Stimulated activated CD4-positive, alpha-beta T cell treated with anti-CD3 and anti-CD28 coated beads, Interleukin-1b, Interleukin-23, amount 100 ng/mL, for 24 hours (primary cell): ENCODE measurements at regions not wholly inside any gene's neighbourhood (a gene's known extent, or its start where the extent isn't known, plus 50 kb on each side); places are given as distances from the start of the nearest gene placed in this dataset.

Experiments used
- DNase-seq, 4 experiments: peaks; one replicate each; pipeline ENCODE4 v3.0.0-alpha.2; 2020; ENCODE audit warnings: low read depth in 4 of 4, low spot score in 1 of 4

DNA sequence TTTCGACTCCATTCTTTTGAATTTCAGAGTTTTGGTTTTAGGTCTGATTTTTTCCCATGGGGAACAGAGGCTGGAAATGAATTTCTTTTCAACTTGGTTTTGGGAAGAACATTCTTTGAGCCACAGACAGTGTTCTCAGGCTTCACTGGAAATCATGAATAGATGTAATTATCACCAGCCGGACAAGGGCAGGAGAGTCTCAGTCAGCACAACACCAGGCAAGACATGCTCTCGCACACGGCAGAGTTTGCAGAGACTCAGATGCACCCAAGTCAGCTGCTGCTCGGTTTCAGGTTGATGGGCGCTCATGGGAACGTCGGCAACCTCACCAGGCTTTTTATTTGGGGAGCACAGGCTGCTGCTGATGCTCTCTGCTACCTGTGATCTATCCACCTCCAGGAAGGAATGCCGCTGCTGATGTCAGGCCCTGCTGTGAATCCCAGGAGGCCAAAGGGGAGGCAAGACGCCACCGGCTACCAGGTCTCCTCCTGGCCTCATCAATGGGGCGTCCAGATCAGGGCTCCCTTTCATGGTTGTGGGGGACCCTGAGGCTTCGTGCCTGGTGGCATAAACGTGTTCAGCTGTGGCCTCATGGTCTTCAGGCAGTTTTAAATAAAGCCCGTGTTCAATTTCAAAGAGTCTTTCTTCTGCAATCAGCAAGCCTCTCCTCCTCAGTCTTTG lies 332.3 kb upstream of the IRX4 start:
- DNase-seq, result no peak

DNA sequence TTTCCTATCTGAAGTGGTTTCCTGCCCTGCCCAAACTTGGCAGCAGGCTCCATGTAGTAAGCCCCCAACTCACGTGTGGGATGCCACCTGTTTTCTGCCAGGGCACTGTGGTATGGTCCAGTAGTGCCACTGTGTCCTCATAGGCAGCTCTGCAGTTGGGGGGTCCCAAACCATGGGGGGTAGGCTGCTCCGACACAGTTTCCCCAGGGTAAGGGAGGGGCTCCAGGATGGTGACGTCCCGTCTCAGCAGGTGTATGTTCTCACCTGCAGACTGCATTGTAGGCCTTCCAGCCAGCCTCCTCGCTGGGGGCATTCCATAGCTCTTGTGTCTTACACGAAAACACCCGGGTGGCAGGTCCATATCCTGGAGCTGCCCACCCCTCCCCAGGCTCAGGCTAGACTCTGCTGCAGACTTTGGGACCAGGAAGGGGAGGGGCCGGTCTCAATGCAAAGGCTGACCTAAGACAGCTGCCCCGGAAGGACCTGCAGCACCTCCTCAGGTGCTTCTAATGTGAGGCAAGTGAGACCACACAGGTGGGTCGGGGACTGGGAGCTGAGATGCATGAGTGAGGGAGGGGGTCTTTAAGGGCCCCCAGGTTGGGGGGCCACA lies 330.5 kb upstream of the IRX4 start:
- no peak for DNase-seq

DNA sequence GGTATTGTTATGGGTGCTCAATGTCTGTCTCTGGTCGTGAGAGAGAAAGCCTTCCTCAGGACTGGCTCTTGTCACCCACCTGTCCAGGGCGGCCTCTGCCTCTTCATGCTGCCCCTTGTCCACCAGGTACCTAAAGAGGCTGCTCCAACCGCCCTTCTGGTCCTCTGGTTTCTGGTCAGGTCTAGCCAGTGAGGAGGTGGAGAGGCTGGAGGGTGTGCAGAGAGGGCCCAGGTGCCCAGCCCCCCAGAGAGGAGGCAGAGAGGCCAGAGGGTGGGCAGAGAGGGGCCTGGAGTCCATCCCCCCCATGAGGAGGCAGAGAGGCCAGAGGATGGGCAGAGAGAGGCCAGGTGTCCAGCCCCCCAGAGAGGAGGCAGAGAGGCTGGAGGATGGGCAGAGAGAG lies 329.8 kb upstream of the IRX4 start:
- DNase-seq, result no peak

DNA sequence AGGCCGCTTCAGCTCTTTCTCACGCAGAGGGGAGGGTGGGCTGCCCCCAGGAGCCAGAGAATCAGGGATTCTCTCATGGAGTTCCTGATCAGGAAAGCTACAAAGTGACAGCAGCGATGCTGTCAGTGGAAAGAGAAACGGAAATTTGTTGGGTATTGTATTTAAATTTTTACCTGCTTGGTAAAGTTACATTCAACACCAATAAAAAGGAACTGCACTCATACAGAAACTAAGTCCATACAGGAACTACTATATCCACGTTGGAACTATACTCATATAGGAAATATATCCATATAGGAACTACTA lies 325.5 kb upstream of the IRX4 start:
- no peak for DNase-seq

DNA sequence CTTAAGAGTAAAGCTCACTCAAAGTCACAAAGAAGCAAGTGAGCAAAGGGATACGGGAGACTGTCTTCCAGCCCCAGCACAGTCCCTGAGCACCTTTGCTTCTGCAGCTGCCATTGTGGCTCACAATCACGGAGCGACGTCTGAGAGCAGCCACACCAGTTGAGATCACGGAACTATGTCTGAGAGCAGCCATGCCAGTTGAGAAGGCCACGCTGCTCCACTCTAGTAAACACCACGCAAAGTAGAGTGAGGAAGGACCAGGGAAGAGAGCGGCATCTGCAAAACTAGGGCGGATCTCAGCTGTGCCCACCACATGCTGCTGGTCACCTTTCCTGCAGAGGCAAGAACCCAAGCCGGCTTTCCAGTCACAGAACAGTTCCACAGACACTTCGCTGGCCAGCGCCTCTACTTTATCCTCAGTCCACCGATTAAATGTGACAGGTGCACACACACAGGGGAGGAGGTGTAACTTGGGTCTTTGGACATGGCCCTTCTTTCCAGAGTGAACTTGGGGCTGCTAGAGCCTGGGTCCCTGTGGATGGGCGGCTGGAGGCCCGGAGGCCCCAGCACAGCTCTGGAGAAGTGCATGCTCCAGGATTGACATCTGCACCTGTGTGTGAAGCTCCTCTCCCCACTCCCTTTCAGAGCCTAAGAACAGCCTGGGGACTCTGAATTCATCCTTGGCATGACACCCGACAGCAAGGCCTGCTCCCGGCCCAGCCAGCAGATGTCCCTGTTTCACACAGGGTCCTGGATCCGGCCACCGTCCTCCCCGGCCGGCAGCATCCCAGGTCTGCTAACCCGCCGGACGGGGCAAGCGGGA lies 324.9 kb upstream of the IRX4 start:
- DNase-seq, result no peak

DNA sequence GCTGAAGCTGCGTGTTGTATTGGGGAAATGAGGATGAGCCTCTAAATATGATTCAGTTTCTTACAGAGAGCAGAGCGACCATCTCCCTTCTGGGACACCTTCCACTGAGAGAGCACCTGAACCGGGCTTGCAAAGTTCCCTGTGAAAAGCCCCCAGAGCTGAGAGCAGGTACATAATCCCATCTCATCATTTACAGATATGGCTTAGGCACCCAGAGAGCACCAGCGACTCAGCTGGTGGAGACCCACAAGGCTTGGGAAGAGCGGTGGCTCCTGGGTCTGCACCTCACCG lies 324.3 kb upstream of the IRX4 start:
- no peak for DNase-seq

DNA sequence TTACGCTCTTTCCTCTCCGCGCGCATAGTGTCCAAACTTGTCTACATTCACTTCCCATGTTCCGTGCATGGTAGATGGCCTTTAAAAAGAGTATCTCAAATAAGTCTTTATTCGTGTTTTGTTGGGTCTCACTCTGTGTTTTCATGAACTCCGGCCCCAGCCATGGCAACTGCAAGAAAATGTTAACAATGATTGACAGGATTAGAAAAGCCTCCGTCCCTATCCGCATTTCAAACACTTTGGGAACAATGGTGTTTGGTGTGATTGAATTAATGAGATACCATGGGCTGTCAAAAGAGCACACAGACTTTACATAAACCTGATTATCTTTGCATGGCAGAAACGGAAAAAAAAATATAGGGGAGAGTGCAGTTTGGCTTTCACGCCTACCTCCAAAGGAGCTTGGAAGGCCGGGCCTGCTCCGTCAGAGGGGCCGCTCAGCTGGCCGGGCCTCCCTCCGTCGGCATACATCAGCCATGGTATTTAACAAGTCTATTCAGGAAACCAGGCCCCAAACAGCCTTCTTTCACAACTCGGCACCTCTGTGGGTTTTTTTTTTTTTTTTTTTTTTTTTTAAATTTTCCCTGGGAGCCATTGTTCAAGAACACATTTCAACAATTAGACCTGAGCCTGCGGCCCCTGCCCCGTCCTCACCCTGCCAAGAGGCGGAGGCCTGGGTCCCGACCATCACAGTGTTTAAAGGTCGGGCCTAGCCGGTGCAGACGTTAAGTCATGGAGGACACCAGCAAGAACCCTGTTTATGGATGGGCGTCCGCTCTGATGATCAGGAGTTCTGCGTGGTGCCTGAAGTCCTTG lies 323.8 kb upstream of the IRX4 start:
- no peak for DNase-seq

DNA sequence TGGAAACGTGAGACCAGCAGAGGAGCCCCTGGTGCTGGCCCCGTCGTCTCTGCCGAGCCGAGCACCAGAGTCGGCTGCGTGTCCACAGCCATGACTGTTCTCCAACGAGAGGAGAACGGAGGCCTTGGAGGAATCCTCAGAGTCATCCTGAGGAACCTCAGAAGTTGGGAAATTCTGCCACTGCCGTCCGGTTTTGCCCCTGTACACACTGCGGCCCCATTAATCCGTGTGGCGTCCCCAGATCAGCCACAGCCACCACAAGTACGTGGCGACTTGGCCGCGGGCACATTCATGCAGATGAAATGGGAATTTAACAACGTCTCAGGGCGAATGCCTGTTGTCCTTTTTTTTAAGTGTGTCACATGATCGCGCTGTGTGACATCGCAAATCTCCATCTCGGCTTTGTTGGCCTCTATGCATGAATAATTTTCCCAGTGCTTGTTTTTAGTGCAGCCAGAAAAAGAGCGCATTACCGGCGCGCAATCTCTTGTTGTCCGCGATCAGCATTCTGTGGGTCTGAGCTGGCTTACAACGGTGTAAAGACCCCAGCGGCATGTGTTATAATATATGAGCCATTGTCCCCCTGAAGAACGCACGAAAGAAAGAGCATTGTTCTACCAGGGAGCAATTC lies 323.0 kb upstream of the IRX4 start:
- DNase-seq, result no peak

DNA sequence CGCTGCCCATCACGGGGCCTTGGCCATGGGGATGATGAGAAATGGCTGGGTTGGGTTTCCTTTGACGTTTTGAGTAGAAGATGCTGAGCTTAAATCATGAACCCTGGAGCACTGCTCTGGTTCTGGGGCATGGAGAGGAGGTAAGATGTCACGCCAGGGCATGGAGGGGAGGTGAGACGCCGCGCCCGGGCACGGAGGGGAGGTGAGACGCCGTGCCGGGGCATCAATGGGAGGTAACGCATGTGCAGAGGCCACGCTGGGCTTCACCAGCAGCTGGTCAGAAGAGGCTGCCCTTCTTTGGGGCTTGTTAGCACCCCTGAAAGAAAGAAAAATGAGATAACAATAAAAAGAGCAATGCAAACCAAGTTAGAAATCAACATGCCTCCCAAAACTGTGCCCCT lies 322.5 kb upstream of the IRX4 start:
- DNase-seq, result no peak

DNA sequence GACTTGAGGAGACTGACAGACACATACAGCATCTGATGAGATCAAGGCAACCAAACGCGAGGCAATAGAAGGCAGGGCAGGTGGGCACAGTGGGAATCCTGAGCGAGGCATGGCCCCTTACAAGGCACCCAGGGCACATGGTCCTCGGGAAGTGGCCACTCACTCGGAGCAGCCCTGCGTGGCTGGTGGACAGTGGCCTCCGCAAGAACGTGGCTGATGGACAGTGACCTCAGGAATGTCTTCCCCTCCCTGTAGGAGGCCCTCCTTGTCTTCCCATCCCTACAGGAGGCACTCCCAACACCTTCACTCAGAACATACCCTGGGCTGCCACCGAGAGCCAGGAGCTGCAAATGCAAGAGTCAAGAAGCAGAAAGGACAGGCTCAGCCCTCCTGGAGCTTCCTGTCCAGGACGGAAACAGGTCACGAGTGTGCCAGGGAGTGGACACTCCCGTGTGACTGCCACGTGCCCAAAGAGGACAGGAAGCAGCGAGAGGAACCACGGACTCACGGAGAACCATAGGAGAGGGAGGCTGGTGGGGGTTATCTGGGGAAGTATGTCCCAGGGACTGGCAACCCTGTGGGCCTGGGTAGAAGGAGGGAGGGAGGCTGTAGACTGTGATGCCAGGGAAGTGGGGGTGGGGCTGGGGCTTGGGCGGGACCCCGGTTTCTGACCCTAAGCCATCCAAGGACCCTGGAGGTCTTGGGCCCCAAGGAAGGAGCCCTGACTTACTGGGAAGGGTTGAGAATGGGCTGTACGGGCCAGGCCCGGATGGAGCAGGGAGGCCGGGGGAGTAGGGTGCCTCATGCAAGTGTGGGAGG lies 321.9 kb upstream of the IRX4 start:
- DNase-seq, result no peak

DNA sequence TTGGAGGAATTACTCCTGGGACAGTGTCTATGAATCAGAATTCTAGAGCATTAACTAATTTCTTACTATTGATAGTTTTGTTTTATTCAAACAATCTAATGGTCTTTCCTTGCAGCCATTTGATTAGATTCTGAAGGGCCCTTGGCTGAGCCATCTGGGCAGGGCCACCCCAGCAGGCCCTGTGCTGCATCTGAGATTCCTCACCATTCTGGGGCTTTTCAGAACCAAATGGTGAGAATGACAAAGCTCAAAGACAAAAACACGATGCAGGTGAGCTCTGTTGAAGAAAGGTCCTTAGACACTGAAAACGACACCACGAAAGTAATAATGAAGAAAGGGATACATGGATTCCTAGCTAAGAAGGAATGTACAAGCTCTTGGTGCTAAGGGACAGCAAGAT lies 321.0 kb upstream of the IRX4 start:
- DNase-seq, result no peak

DNA sequence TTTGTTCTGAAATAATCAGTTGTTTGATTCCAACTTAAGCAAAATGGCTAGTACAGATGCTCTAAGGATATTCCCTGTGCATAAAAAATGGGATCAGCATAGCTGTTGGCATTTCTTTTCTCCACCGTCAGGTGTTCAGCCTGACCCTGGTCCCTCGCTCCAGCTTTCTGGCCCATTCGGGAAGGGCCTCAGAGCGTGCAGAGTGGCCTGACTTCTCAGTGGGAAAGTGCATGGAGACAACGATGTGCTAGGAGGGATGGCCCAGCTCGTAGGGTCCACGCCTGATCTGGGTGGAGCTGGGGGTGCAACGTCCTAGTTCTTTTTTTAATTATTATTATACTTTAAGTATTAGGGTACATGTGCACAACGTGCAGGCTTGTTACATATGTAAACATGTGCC lies 319.1 kb upstream of the IRX4 start:
- no peak for DNase-seq

DNA sequence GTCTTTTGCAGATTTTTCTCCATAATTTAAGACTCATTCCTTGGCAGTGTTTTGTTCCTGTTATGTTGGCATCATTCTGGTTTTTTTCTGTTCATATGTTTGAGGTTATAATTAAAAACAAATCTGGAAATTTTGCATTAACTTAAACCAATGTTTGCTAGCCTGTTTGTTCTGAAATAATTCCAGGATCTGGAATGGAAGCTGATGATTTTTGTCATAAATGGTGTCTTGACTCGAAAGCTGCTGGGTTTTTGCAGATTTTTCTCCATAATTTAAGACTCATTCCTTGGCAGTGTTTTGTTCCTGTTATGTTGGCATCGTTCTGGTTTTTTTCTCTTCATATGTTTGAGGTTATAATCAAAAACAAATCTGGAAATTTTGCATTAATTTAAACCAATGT lies 318.7 kb upstream of the IRX4 start:
- DNase-seq, result no peak

DNA sequence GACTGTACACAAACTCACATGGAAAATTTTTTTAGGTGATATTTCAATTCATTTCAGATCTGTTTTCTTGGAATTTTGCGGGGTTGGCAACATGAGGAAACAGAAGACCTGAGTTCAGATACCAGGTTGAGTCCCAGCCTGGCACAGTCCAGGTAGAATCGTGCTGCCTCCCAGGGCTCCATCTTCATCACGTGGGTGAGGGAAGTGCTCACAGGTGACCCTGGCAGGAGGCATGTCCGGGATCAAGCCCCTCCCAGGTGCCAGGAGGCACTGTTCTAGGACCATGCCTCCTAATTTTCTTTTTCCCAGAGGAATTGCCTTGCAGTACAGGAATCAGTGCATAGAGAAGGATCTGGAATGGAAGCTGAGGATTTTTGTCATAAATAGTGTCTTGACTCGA lies 318.3 kb upstream of the IRX4 start:
- no peak for DNase-seq

DNA sequence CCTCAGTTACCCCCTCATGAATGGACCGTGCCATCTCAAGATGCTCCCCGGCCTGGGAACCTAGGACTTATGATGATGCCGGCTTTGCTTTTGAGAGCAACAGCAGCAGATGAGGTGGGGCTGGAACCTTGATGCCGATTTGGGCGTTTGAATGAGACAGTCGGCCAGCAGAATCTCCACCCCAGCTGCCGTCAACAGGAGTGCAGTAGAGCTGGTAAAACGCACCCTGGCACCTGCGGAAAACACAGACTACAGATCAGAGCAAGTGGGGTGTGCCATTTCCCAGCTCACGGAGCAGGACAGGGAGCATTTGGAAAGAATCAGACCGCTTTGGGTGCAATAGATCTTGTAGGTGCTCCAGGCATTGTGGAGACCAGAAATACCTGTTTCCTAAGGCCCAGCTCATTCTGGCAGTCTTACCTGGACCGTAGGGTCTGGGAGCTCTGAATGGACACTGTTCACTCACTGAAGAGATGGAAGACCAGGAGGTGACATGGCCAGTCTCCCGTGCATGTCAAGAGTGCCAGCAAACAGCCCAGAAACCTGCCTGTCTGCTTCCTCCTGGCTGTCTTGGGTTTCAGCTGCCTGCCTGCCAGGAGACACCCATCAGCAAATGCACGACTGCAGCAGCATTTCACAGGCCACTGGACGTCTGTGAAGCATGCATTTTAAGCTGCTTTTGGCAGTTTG lies 317.7 kb upstream of the IRX4 start:
- no peak for DNase-seq

DNA sequence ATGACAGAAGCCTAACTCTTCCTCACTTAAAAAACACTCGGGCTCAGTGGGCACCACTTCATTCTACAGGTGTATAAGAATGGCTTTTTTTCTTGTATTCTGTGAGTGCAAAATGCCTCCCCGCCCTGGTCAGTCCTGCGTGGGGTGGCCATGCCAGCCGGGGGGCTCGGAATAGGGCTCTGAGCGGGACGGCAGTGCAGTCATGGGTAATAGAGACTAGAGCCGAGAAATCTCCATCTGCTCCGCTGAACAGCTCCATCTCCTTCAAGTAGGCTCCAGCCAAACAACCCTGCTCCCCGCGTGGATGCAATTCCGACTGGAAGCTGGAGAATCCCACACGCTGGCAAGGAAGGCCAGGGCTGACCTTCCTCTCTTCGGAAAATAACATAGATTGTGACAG lies 317.0 kb upstream of the IRX4 start:
- no peak for DNase-seq

DNA sequence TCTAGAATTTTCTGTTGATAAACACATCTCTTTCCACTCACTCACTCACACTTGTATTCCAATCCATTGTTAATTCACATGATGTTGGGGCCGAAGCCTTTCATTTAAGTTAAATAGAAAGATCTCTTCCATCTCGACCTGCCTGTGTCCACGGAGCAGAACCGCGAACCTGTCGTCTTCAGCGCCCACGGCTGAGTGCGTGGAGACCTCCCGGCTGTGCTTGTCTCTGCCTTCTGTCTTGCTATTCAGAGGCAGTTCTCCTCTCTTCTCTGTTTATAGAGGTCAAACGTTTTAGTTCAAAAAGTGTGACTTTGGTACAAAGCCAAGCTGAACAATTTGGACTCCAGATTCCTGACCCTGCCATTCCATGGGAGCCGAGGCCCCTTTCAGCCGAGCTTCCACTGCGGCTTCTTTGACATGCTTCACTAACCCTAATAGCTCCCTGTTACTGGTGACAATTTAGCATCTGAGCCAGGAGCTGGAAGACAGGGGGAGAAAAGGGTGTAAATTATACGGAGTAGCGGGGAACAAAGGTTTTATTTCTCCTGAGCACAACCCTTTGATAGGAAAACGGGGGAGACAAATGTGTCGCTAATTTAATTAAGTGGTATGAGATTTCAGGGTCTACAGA lies 314.4 kb upstream of the IRX4 start:
- no peak for DNase-seq

DNA sequence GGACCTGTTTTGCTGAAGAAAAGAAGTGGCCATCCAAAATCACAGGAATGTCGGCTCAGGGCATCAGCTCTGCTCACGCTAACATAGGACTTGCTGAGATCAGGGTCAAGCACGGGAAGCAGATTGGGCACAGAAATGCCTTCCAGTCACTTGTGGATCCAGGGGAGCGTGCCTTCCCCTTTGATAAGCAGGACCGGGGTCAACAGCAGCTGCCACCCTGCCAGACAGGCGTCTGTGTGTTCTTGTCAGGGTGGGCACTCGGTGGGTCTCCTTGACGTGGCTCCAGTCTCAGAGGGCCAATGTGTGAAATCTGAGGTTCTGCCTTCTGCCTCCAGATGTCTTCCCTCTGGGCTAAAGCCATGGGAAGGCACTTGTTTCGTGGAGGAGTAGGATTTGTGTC lies 313.7 kb upstream of the IRX4 start:
- DNase-seq, result no peak

DNA sequence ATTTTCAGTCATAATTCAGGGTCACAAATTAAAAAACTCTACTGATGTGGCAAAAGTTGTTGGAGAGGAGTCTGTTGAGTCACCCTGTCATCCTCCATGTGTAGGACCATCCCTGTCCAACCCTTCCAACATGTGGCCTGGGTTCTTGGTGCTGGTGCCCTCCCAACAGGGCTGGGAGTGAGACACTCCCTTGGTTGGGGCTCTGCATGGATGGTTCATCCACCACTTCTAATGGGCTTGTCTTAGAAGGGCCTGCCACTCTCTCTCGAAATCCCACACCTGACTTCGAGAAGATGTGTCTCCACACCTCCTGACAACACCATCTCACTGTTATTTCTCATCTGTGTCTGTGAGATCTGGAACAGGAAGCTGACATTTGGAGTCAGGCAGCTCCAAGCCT lies 312.2 kb upstream of the IRX4 start:
- DNase-seq, result no peak

DNA sequence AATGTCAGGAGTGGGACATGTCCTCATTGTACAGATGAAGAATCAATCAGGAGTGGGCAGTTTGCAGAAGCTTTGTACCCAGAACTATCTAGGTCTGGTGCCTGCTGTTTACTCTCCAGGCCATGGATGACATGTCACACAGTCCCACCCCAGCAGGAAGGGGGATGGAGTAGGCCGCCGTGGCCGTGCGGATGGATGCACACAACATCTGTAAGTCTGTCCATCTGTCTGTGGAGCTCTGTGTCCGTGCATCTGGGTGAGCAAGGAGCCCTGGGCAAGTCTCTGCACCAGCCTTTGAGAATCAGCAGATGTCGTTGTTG lies 311.5 kb upstream of the IRX4 start:
- DNase-seq, result no peak
